Stomach (tissue), 8 donors: ENCODE measurements at regions not wholly inside any gene's neighbourhood (a gene's known extent, or its start where the extent isn't known, plus 50 kb on each side); places are given as distances from the start of the nearest gene placed in this dataset.

Experiments used
- DNase-seq, 2 donors: peaks; one replicate each; pipeline versions ENCODE4 v3.0.0 to v3.0.0-alpha.2; 2013 to 2019
- H3K27ac ChIP-seq, 5 donors: fragments of 200-600 bp in 4 of 5; sonication (generic) in 4 of 5; one replicate each; pipeline ENCODE4 v1.5.1; 2013 to 2019; ENCODE audit warnings: mild to moderate bottlenecking in 1 of 5, moderate library complexity in 1 of 5
- H3K27me3 ChIP-seq, 3 donors: fragments of 200-600 bp; sonication (generic); one replicate each; pipeline ENCODE4 v1.5.1; 2017 to 2019; ENCODE audit warnings: mixed run types in 1 of 3
- H3K36me3 ChIP-seq, 4 donors: fragments of 200-600 bp; sonication (generic); 1 replicate in 3 of 4; 2 replicates in 1 of 4; pipeline ENCODE4 v1.5.1; 2016 to 2019
- H3K4me1 ChIP-seq, 4 donors: fragments of 200-600 bp; sonication (generic); one replicate each; pipeline ENCODE4 v1.5.1; 2016 to 2019
- H3K4me3 ChIP-seq, 4 donors: fragments of 200-600 bp; sonication (generic) in 3 of 4; one replicate each; pipeline ENCODE4 v1.5.1; 2016 to 2019; ENCODE audit warnings: mild to moderate bottlenecking in 1 of 4
- H3K9me3 ChIP-seq, 4 donors: fragments of 200-600 bp; sonication (generic); one replicate each; pipeline ENCODE4 v1.5.1; 2016 to 2019
- EP300 ChIP-seq: sonication (generic); formaldehyde crosslinking; IDR thresholded peaks from one replicate; pipeline ENCODE4 v1.6.1; 2017; ENCODE audit warnings: antibody characterized with exemption
- POLR2A ChIP-seq, 4 donors: fragments of 450-650 bp; IDR thresholded peaks; one replicate each; pipeline ENCODE4 v1.6.1; 2016; ENCODE audit warnings: antibody characterized with exemption in 4 of 4, control low read depth in 2 of 4, mild to moderate bottlenecking in 1 of 4, moderate library complexity in 1 of 4
- POLR2AphosphoS5 ChIP-seq, 3 donors: sonication (generic); formaldehyde crosslinking; IDR thresholded peaks; one replicate each; pipeline ENCODE4 v1.6.1; 2016; ENCODE audit warnings: antibody characterized with exemption in 3 of 3
- WGBS, 5 donors: extraction: QIAGEN DNeasy Blood & Tissue Kit in 3 of 5; methylation state at CpG; one replicate each; pipeline versions ENCODE4 v1.1.5 to v1.1.7; 2013 to 2018; 5-methylcytosine and 5-hydroxymethylcytosine counted together
- intact Hi-C: fragments of 100-400 bp; cut with DNase I; formaldehyde crosslinking; loops from one replicate; pipeline ENCODE4 v1.15.1; 2023; ENCODE audit warnings: low total_unique reads
- TF ChIP-seq, protein P1 (sequence below), 7 experiments: fragments of 450-650 bp in 4 of 7; fragments of 200-600 bp in 3 of 7; sonication (generic) in 3 of 7; IDR thresholded peaks; one replicate each; pipeline ENCODE4 v1.5.1; 2016 to 2019; ENCODE audit warnings: antibody characterized with exemption in 7 of 7, control low read depth in 2 of 7, mild to moderate bottlenecking in 1 of 7
- donor health status: healthy with polysubstance abuse.
- donor health status: Bipolar disorder and iron deficiency.
- donor health status: healthy.

DNA sequence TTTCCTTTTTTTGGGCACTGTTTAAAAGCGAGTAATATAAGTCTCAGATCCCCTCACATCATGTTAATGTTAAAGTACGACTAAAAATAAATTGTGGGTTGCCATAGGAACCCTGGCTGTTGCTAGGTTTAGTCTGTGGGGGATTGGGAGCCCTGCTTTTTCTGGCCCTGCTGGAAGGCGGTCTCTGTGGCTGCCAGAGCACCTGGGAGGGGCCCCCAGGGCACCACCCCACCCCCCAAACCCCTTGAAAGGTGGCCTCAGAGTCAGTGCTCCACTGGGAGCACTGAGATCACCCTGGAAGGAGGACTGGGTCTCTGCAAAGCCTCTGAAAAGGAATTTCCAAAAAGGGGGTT is 66.2 kb upstream of the NEURL1B start:
- no peaks in the 10 kb centered on the region for H3K27me3 ChIP-seq
- no peaks in the 10 kb centered on the region for H3K9me3 ChIP-seq
- no peak overlapping the region for H3K4me3 ChIP-seq
- peaks cover 0 to 22% (median 6%) of the 10 kb centered on the region in 4 donors for H3K4me1 ChIP-seq
- peak in 1 of 2 donors; percentile 81 for DNase-seq
- 55 to 69% (median 59%) methylated on average over 3 of the region's 3 CpGs for WGBS, 5 donors
- H3K27ac ChIP-seq = no peak overlapping the region
- no peaks in the 10 kb centered on the region for H3K36me3 ChIP-seq
- intact Hi-C loops = no loop called here
- TF ChIP-seq, protein P1, sequence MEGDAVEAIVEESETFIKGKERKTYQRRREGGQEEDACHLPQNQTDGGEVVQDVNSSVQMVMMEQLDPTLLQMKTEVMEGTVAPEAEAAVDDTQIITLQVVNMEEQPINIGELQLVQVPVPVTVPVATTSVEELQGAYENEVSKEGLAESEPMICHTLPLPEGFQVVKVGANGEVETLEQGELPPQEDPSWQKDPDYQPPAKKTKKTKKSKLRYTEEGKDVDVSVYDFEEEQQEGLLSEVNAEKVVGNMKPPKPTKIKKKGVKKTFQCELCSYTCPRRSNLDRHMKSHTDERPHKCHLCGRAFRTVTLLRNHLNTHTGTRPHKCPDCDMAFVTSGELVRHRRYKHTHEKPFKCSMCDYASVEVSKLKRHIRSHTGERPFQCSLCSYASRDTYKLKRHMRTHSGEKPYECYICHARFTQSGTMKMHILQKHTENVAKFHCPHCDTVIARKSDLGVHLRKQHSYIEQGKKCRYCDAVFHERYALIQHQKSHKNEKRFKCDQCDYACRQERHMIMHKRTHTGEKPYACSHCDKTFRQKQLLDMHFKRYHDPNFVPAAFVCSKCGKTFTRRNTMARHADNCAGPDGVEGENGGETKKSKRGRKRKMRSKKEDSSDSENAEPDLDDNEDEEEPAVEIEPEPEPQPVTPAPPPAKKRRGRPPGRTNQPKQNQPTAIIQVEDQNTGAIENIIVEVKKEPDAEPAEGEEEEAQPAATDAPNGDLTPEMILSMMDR (IDR thresholded peaks at IDR 0.05) = no peak
- TF ChIP-seq EP300 = no peak
- TF ChIP-seq POLR2AphosphoS5 (IDR thresholded peaks at IDR 0.05) = no peak
- no peak for TF ChIP-seq POLR2A (IDR thresholded peaks at IDR 0.05)

DNA sequence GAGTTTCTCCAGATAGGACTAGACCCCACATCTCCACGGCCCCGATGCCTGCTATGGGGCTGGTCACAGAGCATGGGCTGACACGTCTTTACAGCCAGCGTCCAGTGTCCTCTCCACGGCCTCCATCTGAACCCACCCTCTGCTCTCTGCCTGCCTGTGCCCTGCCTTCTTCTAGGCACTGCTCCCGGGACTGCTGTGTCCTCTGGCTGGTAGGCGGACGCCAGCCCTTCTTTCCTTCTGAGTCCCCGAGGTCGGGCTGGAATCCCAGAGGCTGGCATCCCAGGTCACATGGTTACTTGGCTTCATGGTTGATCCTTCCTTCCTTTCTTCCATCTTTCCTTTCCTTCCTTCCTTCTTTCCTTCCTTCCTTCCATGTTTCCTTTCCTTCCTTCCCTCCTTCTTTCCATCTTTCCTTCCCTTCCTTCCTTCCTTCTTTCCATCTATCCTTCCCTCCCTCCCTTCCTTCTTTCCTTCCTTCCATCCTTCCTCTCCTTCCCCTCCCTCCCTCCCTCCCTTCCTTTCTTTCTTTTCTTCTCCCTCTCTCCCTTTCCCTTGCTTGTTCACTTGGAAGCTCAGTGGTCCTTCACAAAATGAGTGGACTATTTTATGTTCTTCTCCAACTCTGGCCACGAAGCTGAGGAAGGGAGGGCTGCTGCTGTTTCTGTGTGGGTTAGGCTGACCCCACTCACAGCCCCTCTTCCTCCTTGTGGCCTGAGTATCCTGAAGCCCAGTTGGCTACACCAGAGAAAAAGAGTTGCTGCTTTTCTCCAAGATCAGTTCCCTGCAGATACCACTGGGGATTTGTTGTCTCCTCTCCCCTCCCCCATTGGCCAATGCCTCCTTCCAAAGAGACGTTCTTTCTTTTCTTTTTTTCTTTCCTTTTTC is 66.8 kb upstream of the NEURL1B start:
- Histone ChIP-seq H3K4me3 (no peak overlapping the region), H3K36me3 (no peaks in the 10 kb centered on the region), H3K4me1 (peaks cover 0 to 28% (median 8%) of the 10 kb centered on the region in 4 donors), H3K9me3 (no peaks in the 10 kb centered on the region), H3K27me3 (no peaks in the 10 kb centered on the region), H3K27ac (no peak overlapping the region)
- TF ChIP-seq EP300 (no peak), POLR2A (IDR thresholded peaks at IDR 0.05) (no peak), POLR2AphosphoS5 (IDR thresholded peaks at IDR 0.05) (no peak)
- TF ChIP-seq, protein P1 (IDR thresholded peaks at IDR 0.05) = no peak
- intact Hi-C loops = no loop called here
- 75 to 88% (median 86%) methylated on average over 12 of the region's 12 CpGs for whole genome bisulfite sequencing, 5 donors
- no peak for DNase-seq

DNA sequence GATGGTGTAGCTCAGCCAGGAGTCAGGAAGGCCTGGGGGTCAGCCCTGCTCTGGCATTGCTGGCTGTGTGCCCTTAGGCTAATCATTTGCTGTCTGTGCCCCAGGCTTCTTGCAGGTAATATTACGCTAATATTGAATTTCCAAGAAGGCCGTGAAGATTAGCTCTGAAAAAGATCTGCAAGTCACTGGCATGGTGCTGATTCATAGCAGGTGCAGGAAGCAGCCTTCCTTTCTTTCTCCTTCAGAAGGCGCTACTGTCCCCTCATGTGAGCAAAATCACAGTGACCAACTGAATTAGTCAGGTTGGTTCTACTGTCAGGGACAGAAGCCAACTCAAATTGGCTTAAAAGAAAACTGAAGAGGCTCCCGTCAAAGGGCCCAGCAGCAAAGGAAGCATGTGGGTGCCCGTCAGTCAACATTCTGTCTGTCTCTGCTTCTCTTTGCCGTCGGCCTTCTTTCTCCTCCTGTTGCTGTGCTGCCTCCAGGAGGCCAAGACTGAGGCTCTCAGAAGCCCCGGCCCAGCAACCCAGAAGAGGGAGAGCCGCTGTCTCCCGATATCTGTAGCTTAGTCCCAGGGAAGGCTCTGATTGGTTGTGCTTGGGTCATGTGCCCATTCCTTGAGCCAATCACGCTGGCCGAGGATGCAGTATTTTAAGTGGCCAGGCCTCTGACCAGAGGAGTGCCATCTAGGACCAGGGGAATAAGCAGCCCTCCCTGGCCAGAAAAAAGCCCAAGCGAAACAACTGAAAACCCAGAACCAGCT is 67.8 kb upstream of the NEURL1B start:
- no peak for DNase-seq
- Histone ChIP-seq H3K36me3 (no peaks in the 10 kb centered on the region), H3K4me3 (no peak overlapping the region), H3K27ac (no peak overlapping the region), H3K4me1 (peaks cover 0 to 28% (median 8%) of the 10 kb centered on the region in 4 donors), H3K27me3 (no peaks in the 10 kb centered on the region), H3K9me3 (no peaks in the 10 kb centered on the region)
- no peak for TF ChIP-seq POLR2A (IDR thresholded peaks at IDR 0.05)
- no peak for TF ChIP-seq EP300
- TF ChIP-seq POLR2AphosphoS5 (IDR thresholded peaks at IDR 0.05) = no peak
- TF ChIP-seq, protein P1 (IDR thresholded peaks at IDR 0.05) = no peak
- intact Hi-C loops = no loop called here
- WGBS, 5 donors = 87 to 91% (median 87%) methylated on average over 12 to 13 of the region's 13 CpGs

DNA sequence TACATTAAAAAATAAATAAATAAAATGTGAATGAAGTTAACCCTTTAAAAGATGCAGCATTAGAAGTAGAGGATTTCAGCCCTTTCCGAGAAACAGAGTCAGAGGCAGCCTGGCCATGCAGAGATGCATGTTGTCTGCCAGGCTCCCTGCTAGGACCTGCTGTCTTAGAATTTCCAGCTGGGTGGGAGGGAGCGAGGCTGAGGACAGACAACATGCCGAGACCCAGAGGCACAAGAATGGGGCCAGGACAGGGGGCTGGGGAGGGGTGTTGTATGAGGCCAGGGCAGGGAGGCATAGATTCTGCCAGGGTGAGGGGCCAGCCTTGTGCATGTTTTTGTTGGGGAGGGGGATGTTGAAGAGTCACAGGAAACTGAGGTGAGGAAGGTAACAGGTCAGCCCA is 68.6 kb upstream of the NEURL1B start:
- intact Hi-C loops = no loop called here
- no peak for DNase-seq
- Histone ChIP-seq H3K27me3 (no peaks in the 10 kb centered on the region), H3K4me1 (peaks cover 0 to 28% (median 8%) of the 10 kb centered on the region in 4 donors), H3K36me3 (no peaks in the 10 kb centered on the region), H3K4me3 (no peak overlapping the region), H3K9me3 (no peaks in the 10 kb centered on the region), H3K27ac (no peak overlapping the region)
- 79 to 95% (median 91%) methylated on average over 3 of the region's 3 CpGs for WGBS, 5 donors
- TF ChIP-seq POLR2AphosphoS5 (IDR thresholded peaks at IDR 0.05) = no peak
- TF ChIP-seq, protein P1 (IDR thresholded peaks at IDR 0.05) = no peak
- TF ChIP-seq EP300 = no peak
- TF ChIP-seq POLR2A (IDR thresholded peaks at IDR 0.05) = no peak
